ENCODE measurements at regions not wholly inside any gene's neighbourhood (a gene's known extent, or its start where the extent isn't known, plus 50 kb on each side); places are given as distances from the start of the nearest gene placed in this dataset.

DNA sequence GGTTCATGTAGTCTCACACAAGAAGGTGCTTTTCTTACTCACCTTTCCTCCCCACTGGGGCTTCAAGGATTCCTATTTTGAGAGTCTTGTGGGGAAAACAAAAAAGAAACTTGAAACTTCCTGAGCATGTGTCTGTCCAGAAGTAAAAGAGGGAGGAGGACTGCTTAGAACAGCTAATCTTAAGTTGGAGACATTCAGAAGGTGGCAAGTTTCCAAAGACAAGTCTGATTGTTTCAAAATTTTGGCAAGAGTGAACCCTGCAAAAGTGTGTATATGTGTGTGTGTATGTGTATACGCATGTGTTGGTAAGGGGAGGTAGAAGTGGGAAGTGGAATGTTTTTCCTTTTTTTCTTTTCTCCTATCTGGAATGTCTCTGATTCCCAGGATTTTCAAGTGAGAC lies 189.0 kb upstream of the FRMPD4 start:
- peak; percentile 37 for DNase-seq (ENCODE audit: low read depth)
- no peak overlapping the region for H3K4me3 ChIP-seq (ENCODE audit: low read depth, low read length)
- TF ChIP-seq, protein P1, sequence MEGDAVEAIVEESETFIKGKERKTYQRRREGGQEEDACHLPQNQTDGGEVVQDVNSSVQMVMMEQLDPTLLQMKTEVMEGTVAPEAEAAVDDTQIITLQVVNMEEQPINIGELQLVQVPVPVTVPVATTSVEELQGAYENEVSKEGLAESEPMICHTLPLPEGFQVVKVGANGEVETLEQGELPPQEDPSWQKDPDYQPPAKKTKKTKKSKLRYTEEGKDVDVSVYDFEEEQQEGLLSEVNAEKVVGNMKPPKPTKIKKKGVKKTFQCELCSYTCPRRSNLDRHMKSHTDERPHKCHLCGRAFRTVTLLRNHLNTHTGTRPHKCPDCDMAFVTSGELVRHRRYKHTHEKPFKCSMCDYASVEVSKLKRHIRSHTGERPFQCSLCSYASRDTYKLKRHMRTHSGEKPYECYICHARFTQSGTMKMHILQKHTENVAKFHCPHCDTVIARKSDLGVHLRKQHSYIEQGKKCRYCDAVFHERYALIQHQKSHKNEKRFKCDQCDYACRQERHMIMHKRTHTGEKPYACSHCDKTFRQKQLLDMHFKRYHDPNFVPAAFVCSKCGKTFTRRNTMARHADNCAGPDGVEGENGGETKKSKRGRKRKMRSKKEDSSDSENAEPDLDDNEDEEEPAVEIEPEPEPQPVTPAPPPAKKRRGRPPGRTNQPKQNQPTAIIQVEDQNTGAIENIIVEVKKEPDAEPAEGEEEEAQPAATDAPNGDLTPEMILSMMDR (conservative IDR thresholded peaks at IDR 0.05; ENCODE audit: low read depth, low read length) = no peak

DNA sequence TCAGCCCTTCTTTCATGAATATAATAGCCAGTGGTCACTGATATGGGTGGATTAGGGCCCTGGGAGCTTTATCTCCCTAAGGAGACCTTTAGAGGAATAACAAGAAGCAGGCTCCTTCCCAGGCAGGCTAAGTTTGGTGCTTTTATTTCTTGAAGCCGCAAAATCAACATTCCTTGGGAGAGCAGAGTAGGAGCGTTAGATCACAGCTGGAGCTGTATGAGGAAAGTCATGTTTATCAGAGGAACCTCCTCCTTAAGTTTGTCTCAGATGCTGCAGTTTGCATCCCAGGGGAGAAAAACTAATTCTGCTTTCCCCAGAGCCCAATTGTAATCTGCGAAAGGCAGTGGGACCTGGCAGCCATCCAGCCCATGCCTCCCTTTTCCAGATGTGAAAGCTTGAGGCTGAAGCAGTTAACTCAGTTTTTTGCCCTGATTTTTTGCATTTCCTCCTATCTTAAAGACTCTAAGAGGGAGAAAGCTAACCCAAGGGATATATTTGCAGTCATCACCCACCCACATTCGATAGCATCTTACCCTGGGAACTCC lies 186.0 kb upstream of the FRMPD4 start:
- TF ChIP-seq, protein P1 (conservative IDR thresholded peaks at IDR 0.05; ENCODE audit: low read depth, low read length) = no peak
- H3K4me3 ChIP-seq (ENCODE audit: low read depth, low read length) = no peak overlapping the region
- peak; percentile 41 for DNase-seq (ENCODE audit: low read depth)

DNA sequence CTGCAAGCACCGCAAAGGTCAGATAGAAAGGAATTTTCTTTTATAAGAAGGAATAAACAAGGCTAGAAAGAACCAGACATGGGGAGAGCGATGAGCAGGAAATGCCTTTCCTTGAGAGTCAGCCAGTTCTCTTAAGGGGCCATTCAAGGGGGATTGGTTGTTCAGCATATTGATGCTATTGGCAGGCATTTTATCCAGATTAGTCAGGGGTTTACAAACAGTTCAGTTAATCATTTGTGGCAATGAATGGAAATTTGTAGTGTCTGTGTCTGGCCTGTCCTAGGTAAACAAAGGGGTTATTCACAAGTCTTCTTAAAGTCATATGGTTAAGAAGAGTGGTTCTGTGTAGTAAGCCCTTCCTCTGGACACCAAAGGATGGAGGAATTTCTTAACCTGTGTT lies 184.7 kb upstream of the FRMPD4 start:
- TF ChIP-seq, protein P1 (conservative IDR thresholded peaks at IDR 0.05; ENCODE audit: low read depth, low read length) = no peak
- H3K4me3 ChIP-seq (ENCODE audit: low read depth, low read length) = no peak overlapping the region
- DNase-seq (ENCODE audit: low read depth) = peak; percentile 90

DNA sequence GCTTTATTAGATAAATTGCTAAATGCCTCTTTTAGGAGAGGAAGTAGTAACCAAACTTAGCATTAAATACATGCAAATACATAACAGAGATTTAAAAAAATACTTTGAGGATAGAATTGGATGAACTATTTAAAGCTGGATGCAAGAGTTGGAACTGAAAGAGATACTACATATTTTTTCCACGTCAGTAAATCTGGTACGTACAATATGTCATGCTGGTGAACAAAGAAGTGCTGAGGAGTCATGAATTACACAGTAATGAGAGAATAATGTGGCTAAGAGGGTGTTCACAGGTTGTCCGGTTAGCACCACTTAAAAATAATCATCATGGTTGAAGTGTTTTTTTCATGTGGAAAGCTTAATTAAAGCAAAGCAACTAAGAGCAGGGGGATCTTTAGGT lies 184.1 kb upstream of the FRMPD4 start:
- TF ChIP-seq, protein P1 (conservative IDR thresholded peaks at IDR 0.05; ENCODE audit: low read depth, low read length) = no peak
- H3K4me3 ChIP-seq (ENCODE audit: low read depth, low read length) = no peak overlapping the region
- DNase-seq (ENCODE audit: low read depth) = no peak

DNA sequence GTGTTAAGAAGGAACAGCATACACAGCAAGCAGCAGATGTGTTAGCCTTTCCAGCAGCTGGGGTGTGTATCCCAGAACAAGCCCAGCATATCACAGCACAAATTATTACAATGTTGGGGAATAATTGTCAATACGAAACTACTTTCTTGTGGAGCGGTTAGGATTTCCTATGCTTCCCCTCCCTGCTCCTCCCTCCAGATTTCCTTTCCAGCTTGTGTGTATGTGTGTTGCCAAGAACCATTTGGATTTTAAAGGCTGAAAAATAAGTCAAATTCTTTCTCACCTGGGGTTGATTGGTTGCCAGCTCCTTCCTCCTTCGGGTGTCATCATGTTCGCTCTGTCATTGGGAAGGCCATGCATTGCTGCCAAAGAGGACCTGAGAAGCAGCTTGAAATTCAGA lies 178.2 kb upstream of the FRMPD4 start:
- DNase-seq (ENCODE audit: low read depth) = no peak
- TF ChIP-seq, protein P1 (conservative IDR thresholded peaks at IDR 0.05; ENCODE audit: low read depth, low read length) = no peak
- H3K4me3 ChIP-seq (ENCODE audit: low read depth, low read length) = no peak overlapping the region

DNA sequence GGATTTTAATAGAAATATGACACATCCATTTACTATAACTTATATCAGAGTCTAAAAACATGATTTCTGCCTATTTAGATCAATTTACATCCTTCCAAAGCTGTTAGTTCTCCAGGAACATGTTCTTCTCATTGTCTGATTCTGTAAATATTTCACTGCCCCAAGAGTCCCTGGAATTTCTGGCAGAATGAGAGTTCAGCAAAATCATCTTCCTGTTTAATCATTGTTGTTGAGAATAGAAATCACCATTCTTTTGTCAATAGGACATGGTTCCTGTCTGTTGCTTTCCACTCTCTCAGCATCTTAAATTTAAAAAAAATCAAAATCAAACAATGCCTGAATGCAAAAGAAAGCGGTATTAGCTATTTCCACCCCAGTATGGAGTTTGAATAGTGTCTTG lies 172.8 kb upstream of the FRMPD4 start:
- no peak overlapping the region for H3K4me3 ChIP-seq (ENCODE audit: low read depth, low read length)
- DNase-seq (ENCODE audit: low read depth) = no peak
- TF ChIP-seq, protein P1 (conservative IDR thresholded peaks at IDR 0.05; ENCODE audit: low read depth, low read length) = no peak
